ENCODE measurements at regions not wholly inside any gene's neighbourhood (a gene's known extent, or its start where the extent isn't known, plus 50 kb on each side); places are given as distances from the start of the nearest gene placed in this dataset.

- DNase-seq (ENCODE audit: low read depth) = no peak
These were observed 240.2 kb downstream of the ENGASE start for GRCh38 chr17:79314617-79315357.

- DNase-seq (ENCODE audit: low read depth) = no peak
These were observed 236.7 kb downstream of the ENGASE start for GRCh38 chr17:79311373-79311772.

GRCh38 chr17:79306424-79307318 lies 232.0 kb downstream of the ENGASE start:
- DNase-seq (ENCODE audit: low read depth) = no peak

- no peak for DNase-seq (ENCODE audit: low read depth)
These were observed 231.3 kb downstream of the ENGASE start for GRCh38 chr17:79305768-79306423.

- no peak for DNase-seq (ENCODE audit: low read depth)
These were observed 230.7 kb downstream of the ENGASE start for GRCh38 chr17:79305376-79305767.

- DNase-seq (ENCODE audit: low read depth) = no peak
These were observed 230.3 kb downstream of the ENGASE start for GRCh38 chr17:79304884-79305283.

GRCh38 chr17:79303641-79304205 lies 229.1 kb downstream of the ENGASE start:
- no peak for DNase-seq (ENCODE audit: low read depth)

GRCh38 chr17:79301469-79301868 lies 226.8 kb downstream of the ENGASE start:
- no peak for DNase-seq (ENCODE audit: low read depth)

- DNase-seq (ENCODE audit: low read depth) = no peak
These were observed 224.7 kb downstream of the ENGASE start for GRCh38 chr17:79299349-79299748.

GRCh38 chr17:79298799-79299198 lies 224.2 kb downstream of the ENGASE start:
- no peak for DNase-seq (ENCODE audit: low read depth)

- no peak for DNase-seq (ENCODE audit: low read depth)
These were observed 221.6 kb downstream of the ENGASE start for GRCh38 chr17:79296243-79296642.

- no peak for DNase-seq (ENCODE audit: low read depth)
These were observed 220.7 kb downstream of the ENGASE start for GRCh38 chr17:79295307-79295706.

- no peak for DNase-seq (ENCODE audit: low read depth)
These were observed 219.9 kb downstream of the ENGASE start for GRCh38 chr17:79294459-79295071.

- DNase-seq (ENCODE audit: low read depth) = no peak
These were observed 217.9 kb downstream of the ENGASE start for GRCh38 chr17:79292501-79292900.

GRCh38 chr17:79291391-79291790 lies 216.8 kb downstream of the ENGASE start:
- DNase-seq (ENCODE audit: low read depth) = no peak

- no peak for DNase-seq (ENCODE audit: low read depth)
These were observed 216.1 kb downstream of the ENGASE start for GRCh38 chr17:79290726-79291125.

- no peak for DNase-seq (ENCODE audit: low read depth)
These were observed 214.3 kb downstream of the ENGASE start for GRCh38 chr17:79288950-79289349.

- no peak for DNase-seq (ENCODE audit: low read depth)
These were observed 211.8 kb downstream of the ENGASE start for GRCh38 chr17:79286440-79286839.

- no peak for DNase-seq (ENCODE audit: low read depth)
These were observed 211.3 kb downstream of the ENGASE start for GRCh38 chr17:79285973-79286372.

GRCh38 chr17:79282294-79282693 lies 207.7 kb downstream of the ENGASE start:
- DNase-seq (ENCODE audit: low read depth) = no peak

GRCh38 chr17:79281803-79282202 lies 207.2 kb downstream of the ENGASE start:
- no peak for DNase-seq (ENCODE audit: low read depth)

Measured in activated T-cell treated with anti-CD3 and anti-CD28 coated beads for 24 hours (primary cell).